Panc1 (cell line): ENCODE measurements at regions not wholly inside any gene's neighbourhood (a gene's known extent, or its start where the extent isn't known, plus 50 kb on each side); places are given as distances from the start of the nearest gene placed in this dataset.

Source experiments
- CTCF ChIP-seq: fragments of 450-650 bp; IDR thresholded peaks from 2 replicates; pipeline ENCODE4 v1.5.1; 2017; ENCODE audit warnings: mild to moderate bottlenecking
- POLR2AphosphoS5 ChIP-seq: IDR thresholded peaks from 2 replicates; pipeline ENCODE4 v1.6.1; 2012; ENCODE audit warnings: mild to moderate bottlenecking, low read depth, low read length, moderate library complexity
- REST ChIP-seq, 2 experiments: IDR thresholded peaks; 2 replicates each; pipeline ENCODE4 v1.6.1; 2011 to 2012; ENCODE audit warnings: low read depth in 2 of 2, control low read depth in 1 of 2, low read length in 1 of 2, mild to moderate bottlenecking in 1 of 2, moderate library complexity in 1 of 2; ENCODE audit not compliant: insufficient read depth in 1 of 2
- SIN3A ChIP-seq: IDR thresholded peaks from 2 replicates; pipeline ENCODE4 v1.6.1; 2012; ENCODE audit warnings: low read depth, mild to moderate bottlenecking, low read length, moderate library complexity, borderline replicate concordance; ENCODE audit not compliant: insufficient read depth

DNA sequence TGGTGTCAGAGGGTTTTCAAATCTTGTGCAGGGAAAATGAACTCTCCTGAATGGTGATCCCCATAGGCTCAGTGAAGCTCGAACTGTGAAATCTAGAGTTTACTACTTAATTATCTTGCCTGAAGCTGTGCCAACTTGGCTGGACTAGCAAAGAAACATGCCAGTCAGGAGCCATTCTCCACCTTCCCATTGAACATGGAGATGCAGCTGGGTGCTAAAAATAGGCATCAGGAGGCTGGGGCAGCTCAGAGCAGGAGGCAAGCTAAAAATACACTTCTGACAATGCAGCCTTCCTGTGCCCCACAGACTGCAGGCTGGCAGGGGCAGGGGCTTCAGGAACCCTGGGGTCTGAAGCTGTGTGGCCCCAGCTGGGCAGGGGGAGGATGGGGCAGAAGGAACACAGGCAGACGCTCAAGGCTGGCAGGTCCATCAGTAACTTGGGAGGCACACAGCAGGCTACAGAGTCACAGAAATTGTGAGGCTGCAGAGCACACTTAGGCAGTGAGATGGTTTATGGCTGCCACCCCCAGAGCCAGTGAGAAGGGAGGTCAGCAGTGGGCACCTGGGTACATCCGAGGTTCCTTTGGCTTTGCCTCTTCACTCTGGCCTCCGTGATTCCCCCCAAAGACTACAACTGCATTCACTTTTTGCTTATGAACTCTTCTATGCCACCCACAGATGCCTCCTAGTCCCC, 155.4 kb upstream of the KCND3 start:
- TF ChIP-seq CTCF (no peak), POLR2AphosphoS5 (no peak), REST (IDR thresholded peaks at IDR 0.05; ENCODE audit: insufficient read depth in 1 of 2, low read depth in 2 of 2, low read length in 1 of 2) (no peak), SIN3A (no peak)
